Activated CD8-positive, alpha-beta memory T cell treated with anti-CD3 and anti-CD28 coated beads, Interleukin-2, amount 50 U/mL, for 1 hour (primary cell): ENCODE measurements at regions not wholly inside any gene's neighbourhood (a gene's known extent, or its start where the extent isn't known, plus 50 kb on each side); places are given as distances from the start of the nearest gene placed in this dataset.
"Not testable (repeated sequence)": the region's sequence is repeated elsewhere in the genome, so short reads cannot be mapped to it uniquely, and the experiment has no call there.

ENCODE experiments used
- DNase-seq: peaks from one replicate; pipeline ENCODE4 v3.0.0-alpha.2; 2020; ENCODE audit errors: extremely low read depth

- no peak for DNase-seq
Observed at GRCh38 chr5:54822324-54822687, 163.1 kb downstream of the ESM1 start.

GRCh38 chr5:54821445-54822323 is 163.7 kb downstream of the ESM1 start:
- no peak for DNase-seq

GRCh38 chr5:54820346-54821134 is 164.9 kb downstream of the ESM1 start:
- no peak for DNase-seq

GRCh38 chr5:54807421-54807820 is 178.0 kb downstream of the ESM1 start:
- DNase-seq = no peak

- no peak for DNase-seq
Observed at GRCh38 chr5:54804521-54804920, 180.9 kb downstream of the ESM1 start.

GRCh38 chr5:54804086-54804485 is 181.3 kb downstream of the ESM1 start:
- DNase-seq = no peak

- no peak for DNase-seq
Observed at GRCh38 chr5:54803471-54804011, 181.9 kb downstream of the ESM1 start.

GRCh38 chr5:54799645-54800044 is 185.7 kb downstream of the ESM1 start:
- no peak for DNase-seq

GRCh38 chr5:54795777-54796176 is 189.6 kb downstream of the ESM1 start:
- no peak for DNase-seq

- no peak for DNase-seq
Observed at GRCh38 chr5:54795284-54795683, 190.1 kb downstream of the ESM1 start.

- no peak for DNase-seq
Observed at GRCh38 chr5:54794135-54794975, 191.0 kb downstream of the ESM1 start.

- no peak for DNase-seq
Observed at GRCh38 chr5:54793468-54794134, 191.8 kb downstream of the ESM1 start.

- DNase-seq = no peak
Observed at GRCh38 chr5:54792611-54793404, 192.6 kb downstream of the ESM1 start.

GRCh38 chr5:54787910-54788309 is 197.5 kb downstream of the ESM1 start:
- not testable (repeated sequence) for DNase-seq

- no peak for DNase-seq
Observed at GRCh38 chr5:54785729-54786591, 199.4 kb downstream of the ESM1 start.

GRCh38 chr5:54778783-54779182 is 206.6 kb downstream of the ESM1 start:
- DNase-seq = no peak

- DNase-seq = no peak
Observed at GRCh38 chr5:54775645-54776044, 209.7 kb downstream of the ESM1 start.

- DNase-seq = no peak
Observed at GRCh38 chr5:54774281-54775170, 210.9 kb downstream of the ESM1 start.
